CMK (cell line): ENCODE measurements at regions not wholly inside any gene's neighbourhood (a gene's known extent, or its start where the extent isn't known, plus 50 kb on each side); places are given as distances from the start of the nearest gene placed in this dataset.

ENCODE experiments used
- DNase-seq: peaks from one replicate; pipeline ENCODE4 v3.0.0-alpha.2; 2010; ENCODE audit warnings: low read depth

- no peak for DNase-seq
Measured at GRCh38 chr4:32254216-32254615, 1534.0 kb downstream of the PCDH7 start.

DNA sequence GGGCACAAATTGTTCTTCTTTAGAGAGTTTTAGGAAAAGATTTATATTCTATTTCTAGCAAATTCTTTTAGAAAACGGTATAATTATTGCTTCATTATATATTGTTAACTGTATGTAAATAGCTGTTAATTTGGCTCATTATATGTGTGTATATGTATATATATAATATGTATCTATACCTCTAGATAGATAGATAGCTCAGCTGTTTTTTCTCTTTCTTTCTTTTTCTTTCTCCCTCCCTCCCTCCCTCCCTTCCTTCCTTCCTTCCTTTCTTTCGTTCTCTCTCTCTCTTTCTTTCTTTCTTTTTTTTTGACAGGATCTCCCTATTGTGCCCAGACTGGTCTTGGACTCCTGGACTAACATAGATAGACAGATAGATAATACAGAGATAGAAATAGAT lies 1538.8 kb downstream of the PCDH7 start:
- no peak for DNase-seq

DNA sequence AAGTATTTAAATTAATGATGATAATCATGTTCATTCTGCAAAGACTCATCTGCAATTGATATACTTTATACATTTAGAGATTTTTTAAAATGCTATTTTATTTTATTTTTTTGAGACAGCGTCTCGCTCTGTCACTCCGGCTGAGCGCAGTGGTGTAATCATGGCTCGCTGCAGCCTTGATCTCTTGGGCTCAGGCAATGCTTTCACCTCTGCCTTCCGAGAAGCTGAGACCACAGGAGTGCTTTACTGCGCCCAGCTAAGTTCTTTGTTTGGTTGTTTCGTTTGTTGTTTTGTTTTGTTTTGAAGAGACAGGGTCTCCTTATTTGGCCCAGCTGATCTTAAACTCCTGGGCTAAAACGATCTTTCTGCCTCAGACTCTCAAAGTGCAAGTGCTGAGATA lies 1541.0 kb downstream of the PCDH7 start:
- no peak for DNase-seq

DNA sequence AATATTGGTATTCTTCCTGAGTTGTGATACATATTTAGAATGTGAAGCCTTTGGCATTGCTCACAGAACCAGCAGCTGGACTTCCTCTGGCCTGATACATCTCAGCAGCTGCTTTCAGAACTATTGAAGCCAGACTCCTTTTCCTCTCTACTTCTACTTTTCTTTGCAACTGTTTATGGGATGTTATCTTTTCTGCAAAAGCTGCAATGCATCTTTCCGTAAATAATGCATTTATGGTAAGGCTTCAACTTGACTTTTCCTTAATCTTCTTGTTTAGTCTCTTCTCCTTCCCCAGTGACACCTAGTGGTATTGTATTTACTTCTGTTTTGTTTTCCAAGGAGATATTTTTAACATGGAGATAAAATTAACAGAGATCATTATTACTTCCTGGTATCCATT lies 1548.7 kb downstream of the PCDH7 start:
- no peak for DNase-seq

DNA sequence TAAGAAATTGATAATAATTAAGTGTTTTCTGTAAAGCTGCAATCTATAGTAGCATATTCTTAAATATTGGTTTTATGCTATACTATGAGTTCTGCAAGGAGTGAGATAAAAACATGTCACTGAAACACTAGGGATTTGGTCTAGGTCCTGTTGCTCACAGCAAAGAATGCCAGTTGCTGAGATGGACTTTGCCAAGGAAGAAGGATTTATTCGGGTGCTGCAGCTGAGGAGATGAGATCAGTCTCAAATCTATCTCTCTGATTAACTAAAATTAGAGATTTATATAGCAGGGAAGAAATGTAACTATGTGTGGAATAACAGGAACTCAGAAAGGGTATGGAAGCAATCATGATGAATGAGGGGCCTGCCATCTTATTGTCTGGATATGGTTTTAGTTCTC lies 1569.9 kb downstream of the PCDH7 start:
- no peak for DNase-seq

DNA sequence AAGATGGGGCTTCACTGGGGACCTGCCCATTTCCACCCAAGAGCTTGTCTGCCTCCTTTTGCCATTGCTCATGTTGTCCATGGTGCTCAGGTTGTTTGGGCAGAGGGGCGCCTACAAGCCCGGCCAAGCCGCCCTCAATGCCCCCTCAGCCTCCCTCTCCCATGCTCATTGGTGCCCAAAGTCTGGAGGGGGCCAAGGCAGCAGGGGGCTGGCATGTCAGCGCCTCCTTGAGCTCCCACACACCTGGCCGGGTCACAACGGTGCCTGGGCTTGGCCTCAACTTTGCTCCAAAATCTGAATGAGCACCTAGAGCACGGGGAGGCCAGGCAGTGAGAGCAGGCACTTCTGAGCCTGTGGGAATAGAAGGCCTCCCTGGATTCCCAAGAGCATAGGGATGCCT lies 1598.8 kb downstream of the PCDH7 start:
- no peak for DNase-seq

DNA sequence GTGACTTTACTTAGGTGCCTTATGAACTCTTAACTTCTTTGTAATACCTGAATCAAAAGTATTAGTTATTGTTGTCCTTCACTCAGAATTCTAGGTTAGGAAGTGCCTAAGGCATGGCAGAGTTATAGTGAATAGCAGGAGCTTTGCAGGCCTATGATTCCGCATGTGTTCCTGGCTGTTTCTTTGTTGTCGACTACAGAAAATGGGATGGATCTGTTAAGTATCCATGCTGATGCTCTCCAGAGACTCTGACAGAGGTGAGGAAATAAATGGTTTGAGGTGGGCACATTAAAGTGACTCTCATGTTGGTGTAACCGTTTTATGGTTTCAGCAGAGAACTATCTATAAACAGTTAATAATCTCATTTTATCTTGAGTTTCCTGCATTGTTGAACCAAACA lies 1601.3 kb downstream of the PCDH7 start:
- no peak for DNase-seq

- DNase-seq, result no peak
Measured at GRCh38 chr4:32334759-32335158, 1614.6 kb downstream of the PCDH7 start.

- no peak for DNase-seq
Measured at GRCh38 chr4:32337403-32337802, 1617.2 kb downstream of the PCDH7 start.

DNA sequence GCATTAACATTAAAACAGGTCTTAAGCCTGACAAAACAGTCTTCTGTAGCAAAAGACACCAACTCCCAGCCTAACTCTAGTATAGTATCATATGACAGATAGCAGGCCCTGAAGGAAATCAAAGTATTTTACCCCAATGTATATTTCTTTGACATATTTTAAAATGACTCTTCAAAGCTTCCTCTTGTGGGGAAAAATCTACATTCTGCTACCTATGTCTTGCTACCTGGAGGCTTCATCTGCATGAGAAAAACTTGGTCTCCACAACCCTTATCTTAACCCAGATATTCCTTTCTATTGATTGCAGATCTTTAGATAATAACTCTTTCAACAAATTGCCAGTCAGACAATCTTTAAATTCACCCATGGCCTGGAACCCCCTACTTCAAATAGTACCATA lies 1620.4 kb downstream of the PCDH7 start:
- DNase-seq, result no peak

- no peak for DNase-seq
Measured at GRCh38 chr4:32341342-32341741, 1621.2 kb downstream of the PCDH7 start.

GRCh38 chr4:32342054-32342453 lies 1621.9 kb downstream of the PCDH7 start:
- no peak for DNase-seq

DNA sequence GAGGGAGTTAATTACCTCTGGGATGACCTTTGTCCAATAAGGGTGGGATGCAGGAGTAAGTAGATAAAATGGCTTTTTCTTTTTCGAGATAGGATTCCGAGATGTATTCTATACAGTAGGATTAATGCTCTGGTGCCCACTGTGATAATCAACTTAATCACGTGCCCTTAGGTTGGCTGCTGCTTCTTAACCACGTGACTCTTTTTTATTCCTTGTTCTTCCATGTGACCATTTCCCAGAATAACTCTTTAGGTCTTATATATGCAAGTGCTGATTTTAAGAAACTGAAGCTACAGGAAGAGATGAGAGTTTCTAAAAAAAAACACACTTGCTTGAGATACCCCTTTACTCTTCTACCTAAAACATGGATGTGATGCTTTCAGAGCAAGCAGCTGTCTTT lies 1628.9 kb downstream of the PCDH7 start:
- DNase-seq, result no peak

DNA sequence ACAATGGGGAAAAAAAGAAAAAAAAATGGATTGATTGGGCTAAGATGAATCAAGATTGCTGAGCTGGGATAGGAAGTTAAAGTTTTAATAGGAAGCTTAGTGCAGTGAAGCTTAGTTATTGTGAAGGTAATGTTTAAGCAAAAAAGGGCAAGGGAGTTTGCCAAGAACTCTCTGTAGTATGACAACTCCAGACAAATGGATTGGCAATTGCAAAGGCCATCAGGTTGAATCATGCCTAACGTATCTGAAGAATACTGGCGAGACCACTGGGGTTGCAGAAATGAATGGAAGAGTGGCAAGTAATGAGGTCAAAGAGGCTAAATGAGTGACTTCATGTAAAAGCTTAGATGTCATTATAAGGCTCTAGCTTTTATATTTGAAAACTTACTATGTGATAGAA lies 1654.0 kb downstream of the PCDH7 start:
- no peak for DNase-seq

DNA sequence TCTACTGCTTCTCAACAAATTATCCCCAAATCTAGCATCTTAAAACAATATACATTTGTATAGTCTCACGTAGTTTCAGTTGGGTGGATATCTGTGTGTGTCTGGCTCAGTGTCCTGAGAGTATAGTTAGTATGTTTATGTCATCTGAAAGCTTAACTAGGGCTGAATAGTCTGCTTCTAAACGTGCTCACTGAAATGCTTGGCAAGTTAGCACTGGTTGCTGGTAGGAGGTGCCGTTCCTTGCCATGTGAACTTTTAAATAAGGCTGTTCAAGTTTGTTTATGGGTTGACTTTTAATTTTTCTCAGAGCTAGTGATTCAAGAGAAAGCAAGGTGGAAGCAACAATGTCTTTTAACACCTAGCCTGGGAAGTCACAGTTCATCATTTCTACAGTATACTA lies 1673.6 kb downstream of the PCDH7 start:
- DNase-seq, result no peak

- DNase-seq, result no peak
Measured at GRCh38 chr4:32394255-32394654, 1674.1 kb downstream of the PCDH7 start.

GRCh38 chr4:32396507-32397070 lies 1676.4 kb downstream of the PCDH7 start:
- no peak for DNase-seq

- DNase-seq, result no peak
Measured at GRCh38 chr4:32400870-32401269, 1680.7 kb downstream of the PCDH7 start.

DNA sequence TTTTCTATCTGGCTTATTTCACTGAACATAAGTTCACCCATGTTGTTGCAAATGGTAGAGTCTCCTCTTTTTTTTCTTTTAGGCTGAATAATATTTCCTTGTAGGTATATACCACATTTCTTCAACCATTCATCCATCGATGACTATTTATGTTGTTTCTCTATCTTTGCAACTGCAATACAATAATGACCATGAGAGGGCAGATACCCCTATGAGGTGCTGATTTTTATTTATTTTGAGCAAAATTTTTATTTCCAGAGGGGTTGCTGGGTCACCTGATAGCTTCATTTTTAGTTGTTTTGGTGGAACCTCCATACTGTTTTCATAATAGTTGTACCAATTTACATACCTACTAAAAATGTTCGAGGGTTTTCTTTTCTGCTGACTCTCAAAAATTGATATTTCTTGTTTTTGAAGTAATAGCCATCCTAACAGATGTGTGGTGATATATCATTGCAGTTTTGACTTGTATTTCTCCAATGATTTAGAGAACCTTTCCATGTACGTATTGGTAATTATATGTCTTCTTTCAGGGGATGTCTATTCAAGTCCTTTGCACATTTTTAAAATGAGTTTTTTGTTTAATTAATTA lies 1697.0 kb downstream of the PCDH7 start:
- DNase-seq, result no peak

- no peak for DNase-seq
Measured at GRCh38 chr4:32423267-32423666, 1703.1 kb downstream of the PCDH7 start.

GRCh38 chr4:32425243-32425642 lies 1705.1 kb downstream of the PCDH7 start:
- DNase-seq, result no peak

DNA sequence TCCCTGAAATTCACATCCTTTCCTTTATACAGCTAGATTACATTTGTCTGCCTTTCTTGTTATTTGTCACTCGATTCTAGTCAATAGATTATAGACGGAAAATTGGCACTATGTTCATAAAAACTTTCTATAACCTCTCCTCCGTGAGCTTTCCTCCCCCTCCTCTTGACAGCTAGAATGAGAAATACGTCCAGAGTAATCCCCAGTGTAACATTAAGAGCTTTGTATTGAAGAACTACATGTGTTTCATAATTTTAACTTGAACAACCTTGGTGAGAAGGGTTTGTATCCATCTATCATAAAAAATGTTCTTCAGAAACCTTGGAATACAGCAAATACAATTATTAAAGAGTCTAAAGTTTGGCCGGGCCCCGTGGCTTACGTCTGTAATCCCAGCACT lies 1707.4 kb downstream of the PCDH7 start:
- no peak for DNase-seq

DNA sequence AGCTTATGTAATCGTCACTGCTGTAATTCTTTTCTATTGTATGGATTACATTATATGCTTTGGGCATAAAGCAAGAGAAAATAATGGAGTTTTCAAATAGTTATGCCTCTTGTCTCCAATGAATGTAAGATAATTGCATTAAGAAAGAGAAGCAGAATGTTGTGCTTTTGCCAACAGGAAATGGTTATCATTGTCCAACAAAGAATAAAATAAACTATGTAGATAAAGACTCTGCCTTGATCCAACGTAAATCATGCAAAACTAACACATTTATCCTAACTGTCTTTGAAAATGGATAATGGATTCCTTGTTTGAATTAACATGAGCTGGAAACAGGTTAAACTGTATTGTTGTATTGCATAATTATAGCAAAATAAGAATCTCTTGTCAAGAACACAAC lies 1709.0 kb downstream of the PCDH7 start:
- DNase-seq, result no peak

- DNase-seq, result no peak
Measured at GRCh38 chr4:32435308-32435707, 1715.1 kb downstream of the PCDH7 start.

DNA sequence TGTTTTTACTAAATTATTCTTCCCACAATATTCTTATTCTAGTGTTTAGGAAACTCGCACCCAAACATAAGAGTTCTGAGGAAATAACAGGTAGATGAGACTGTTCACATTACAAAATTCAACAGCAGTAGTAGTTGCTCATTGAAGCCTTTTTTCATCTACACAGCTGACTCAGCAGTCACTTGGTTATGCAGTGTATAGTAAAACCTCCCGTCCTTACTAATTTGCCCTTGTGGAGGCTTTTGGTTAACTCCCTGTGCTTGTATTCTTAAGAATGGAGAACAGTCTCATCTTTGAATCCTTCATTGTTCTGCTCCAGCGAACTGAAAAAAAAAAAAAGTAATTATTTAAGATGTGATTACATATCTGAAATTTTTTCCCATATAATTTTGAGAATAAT lies 1716.6 kb downstream of the PCDH7 start:
- no peak for DNase-seq
